ENCODE measurements at regions not wholly inside any gene's neighbourhood (a gene's known extent, or its start where the extent isn't known, plus 50 kb on each side); places are given as distances from the start of the nearest gene placed in this dataset.

DNA sequence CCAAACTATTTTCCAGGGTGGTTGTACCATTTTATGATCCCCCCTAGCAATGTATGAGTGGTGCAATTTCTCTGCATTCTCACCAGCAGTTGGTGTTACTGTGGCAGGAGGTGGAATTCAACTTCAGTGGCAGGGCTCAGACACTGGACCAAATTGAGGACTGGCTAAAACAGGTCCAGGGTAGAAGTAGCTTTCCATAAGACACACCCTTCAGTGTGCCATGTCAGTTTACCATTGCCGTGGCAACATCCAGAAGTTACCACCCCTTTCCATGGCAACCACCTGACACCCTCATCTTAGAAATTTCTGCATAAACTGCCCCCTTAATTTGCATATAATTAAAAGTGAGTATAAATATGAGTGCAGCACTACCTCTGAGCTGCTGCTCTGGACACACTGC is 180.7 kb upstream of the GGTLC1 start:
- DNase-seq (ENCODE audit: low read depth) = no peak

DNA sequence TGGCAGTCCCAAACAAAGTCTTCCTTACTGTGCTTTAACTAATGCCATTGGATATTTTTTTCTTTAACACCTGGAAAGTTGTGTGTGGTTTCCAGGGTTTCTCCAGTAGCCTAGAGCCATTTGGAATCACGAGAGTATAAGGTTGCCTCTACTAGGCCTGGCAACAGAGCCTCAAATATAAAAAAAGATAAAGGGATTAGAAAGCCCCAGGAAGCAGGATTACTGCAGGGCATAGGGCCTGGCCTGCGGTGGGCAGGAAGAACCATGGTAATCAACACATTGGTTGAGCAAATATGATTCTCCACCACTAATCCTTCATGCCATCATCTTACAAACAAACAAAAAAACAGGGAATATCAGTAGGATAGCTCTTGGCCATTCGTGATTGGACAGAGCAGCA is 177.8 kb upstream of the GGTLC1 start:
- no peak for DNase-seq (ENCODE audit: low read depth)

DNA sequence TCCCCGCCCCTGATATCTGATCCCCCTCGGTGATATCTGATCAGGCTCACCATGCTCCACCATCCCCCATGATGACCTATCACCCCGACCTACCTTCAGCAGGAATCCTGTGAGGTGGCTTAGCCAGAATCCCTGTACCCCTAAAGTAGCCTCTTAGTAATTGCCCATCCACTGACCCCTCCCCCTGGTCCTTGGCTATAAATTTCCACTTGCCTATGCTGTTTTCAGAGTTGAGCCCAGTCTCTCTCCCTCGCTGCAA is 177.5 kb upstream of the GGTLC1 start:
- no peak for DNase-seq (ENCODE audit: low read depth)

DNA sequence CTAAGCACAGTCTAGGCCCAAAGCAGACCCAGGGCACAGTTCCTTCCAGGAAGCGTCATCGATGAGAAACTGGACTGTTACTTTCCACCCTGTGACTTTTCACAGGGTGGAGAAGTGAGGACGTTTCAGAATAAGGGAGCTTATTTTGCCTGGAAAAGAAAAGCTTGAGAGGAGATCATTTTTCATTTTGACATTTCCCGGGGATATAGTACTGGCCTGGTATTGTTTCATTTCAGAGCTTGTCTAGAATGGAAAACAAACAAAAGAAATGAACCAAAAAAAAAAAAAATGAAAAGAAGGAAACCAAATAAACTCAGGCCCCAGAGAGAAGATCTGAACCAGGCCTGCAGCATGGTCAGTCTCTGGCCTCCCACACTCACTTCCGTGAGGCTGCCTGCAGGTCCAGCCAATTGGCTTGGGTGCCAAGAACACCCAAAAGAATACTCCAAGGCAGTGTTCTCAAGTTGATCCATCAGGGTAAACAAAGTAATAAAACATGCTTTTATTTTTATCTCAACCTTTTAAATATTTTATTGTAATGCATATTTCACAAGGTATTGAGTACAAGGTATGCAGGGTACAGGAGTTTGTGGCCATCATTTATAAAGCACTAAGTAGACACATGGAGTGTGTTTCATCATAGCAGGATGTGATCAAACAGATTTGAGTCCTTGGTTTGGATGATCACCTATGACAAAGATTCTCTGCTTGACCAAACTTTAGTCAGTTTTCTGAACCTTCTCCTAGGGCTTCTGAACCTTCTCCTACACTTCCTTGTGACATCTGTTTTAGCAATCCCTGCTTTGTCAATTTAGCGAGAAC is 176.9 kb upstream of the GGTLC1 start:
- no peak for DNase-seq (ENCODE audit: low read depth)

DNA sequence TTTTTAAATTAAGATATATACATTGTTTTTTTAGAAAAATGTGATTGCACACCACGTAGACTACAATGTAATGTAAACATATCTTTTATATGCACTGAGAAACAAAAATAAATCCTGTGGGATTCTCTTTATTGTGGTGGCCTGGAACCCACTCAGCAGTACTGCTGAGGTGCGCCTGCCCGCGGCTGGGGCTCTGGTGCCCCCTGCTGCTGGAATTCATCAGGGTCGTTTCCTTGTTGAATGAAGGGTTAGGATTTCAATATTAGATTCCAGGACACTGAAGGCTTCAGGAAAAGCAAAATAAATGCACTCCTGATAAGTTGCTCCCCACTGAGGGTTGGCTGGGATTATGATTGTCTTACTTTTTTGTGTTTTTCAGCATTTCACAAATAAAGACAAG is 175.8 kb upstream of the GGTLC1 start:
- DNase-seq (ENCODE audit: low read depth) = no peak

DNA sequence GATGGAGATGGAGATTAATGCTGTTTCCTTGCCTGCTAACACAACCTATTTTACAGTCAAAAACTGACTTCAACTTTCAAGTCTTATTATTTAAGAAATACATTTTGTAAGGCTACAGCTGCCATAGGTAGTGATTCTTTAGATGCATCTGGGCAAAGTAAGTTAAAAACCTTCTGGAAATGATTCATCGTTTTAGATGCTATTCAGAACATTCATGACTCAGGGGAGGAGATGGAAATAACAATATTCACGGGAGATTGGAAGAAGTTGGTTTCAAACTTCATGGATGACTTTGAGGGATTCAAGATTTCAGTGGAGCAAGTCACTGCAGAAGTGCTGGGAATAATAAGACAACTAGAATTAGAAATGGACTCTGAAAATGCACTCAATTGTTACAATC is 174.9 kb upstream of the GGTLC1 start:
- no peak for DNase-seq (ENCODE audit: low read depth)

DNA sequence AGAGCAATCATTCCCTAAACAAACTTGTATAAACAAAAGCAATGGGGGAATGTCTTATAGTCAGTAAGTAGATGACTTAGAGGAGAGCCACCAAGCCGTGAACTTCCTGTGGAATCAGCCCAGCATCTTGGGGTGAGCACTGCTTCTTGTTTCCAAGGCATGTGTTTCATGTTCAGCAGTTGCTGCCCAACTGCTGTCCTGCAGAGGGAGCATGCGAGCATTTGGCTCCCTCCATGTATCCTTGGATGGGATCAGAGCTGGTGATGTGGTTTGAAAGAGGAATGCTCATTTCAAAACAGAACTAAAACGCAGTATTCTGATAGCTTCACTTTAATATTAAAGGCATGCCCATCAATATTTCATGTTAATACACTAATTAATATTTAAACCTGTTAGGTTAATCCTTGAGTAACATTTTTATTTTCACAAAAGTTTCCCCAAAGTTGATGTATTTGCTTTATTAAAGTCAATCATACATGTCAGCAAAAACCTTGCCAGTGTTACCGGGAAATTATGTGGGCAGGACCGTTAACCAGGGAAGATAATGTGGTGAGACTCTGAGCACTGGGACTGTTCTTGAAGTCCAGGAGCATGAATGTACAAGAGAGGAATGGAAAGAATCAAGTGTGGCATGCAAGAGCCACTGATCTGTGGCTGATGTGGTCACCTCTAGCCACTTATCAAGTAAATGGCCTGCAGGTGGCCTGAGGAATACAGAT is 172.1 kb upstream of the GGTLC1 start:
- DNase-seq (ENCODE audit: low read depth) = no peak

DNA sequence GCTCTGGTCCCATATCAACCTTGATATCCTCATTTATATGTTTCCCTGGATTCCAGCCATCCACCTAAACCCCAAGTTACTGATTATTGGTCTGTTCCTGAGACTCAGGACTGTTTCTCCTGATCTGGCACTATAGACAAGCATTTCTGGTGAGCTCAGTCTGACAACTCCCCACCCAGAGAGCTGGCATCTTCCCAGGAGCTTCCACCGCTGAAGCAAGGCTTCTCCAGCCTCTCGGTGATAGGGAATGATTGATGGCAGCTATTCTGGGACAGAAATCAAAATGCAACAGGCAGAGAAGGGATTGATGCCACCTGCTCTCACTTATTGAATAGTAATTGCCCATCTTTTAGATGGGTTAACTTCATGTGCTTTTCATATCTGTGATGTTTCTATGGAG is 169.7 kb upstream of the GGTLC1 start:
- DNase-seq (ENCODE audit: low read depth) = no peak

DNA sequence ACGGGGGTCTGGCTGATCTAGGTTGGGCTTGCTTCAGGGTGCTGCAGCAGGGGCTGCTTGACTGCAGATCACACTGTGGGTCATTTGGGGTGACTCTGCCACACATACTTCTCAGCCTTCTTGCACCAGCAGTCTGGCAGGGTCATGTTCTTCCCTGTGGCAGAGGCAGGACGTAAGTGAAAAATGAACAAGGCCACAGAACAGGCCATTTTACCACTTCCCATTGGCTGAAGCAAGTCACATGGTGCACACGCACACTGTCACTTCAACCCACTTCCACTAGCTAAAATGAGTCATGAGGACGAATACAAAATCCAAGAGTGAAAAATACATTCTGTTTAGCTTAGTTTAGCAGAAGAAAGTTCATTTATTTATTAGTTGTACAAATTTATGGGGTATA is 168.6 kb upstream of the GGTLC1 start:
- DNase-seq (ENCODE audit: low read depth) = peak; percentile 10

DNA sequence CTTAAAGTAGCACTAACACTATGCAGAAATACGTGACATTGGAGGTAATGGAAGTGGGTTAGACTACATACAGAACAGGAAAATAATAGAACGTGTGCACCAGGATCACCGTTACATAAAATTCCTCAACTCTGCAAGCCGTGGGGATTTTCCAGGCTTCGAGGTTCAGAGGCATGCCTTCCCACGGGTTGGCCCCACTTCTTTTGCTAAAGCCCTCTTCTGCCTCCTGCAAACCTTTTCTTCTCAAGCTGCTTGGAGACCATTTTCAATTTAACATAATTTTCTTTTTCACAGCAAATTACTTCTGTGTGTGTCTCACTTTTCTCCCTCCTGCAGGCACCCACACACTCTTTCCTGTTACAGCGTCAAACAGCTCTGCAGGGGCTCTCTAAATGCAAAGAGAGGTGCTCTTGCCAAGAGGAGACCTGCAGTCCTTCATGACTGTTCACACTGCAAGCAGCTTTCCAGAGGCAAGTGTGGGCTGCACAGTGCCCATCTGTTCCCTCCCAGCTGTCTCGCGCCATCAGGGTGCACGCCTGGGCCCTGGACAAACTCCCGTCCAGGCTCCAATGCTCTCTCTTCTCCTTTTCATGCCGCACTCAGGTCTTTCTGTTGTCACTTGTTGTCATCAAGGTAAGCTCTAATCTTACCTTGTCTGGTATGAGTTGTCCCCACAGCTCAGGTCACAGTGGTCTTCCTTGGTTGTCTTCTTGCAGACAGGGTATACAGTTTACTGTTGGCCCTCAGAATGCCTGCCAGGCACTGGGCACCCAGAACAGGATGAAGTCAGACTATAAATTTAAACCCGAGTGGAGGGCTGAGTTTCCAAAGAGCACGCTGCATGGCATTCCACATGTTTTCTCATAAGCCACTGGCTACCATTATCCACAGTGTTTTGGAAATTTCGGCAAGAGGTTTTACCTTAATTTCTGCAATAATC is 164.8 kb upstream of the GGTLC1 start:
- no peak for DNase-seq (ENCODE audit: low read depth)

DNA sequence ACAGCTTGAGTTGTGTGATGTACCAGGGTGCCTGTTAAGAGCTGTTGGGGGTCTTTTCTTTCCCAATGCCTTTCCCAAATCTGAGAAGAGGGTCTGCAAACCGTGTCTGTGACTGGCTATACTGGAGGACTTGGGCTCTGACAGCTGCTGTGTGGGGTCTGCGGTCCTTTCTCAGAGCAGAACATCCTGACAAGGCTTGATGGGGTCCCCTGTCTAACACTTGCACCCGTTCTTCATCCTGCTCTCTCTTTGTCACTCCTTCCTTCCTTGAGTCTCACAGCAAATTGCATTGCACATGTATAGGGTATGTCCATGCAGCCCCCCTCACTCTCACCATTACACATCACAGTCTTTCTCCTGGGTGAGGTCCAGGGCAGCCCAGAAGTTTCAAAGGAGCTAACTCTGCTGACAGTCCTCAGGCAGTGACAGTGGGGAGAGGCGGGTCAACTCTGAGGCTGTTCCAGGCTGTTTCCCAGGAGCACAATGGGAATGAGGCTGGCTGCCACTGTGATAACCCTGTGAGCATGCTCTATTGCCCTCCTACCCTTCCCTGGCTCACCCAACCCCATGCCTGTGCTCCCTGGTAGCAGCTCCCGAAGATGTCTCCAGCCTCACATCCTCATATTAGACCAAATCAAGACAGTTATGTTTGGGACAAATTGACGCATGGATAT is 163.2 kb upstream of the GGTLC1 start:
- no peak for DNase-seq (ENCODE audit: low read depth)

DNA sequence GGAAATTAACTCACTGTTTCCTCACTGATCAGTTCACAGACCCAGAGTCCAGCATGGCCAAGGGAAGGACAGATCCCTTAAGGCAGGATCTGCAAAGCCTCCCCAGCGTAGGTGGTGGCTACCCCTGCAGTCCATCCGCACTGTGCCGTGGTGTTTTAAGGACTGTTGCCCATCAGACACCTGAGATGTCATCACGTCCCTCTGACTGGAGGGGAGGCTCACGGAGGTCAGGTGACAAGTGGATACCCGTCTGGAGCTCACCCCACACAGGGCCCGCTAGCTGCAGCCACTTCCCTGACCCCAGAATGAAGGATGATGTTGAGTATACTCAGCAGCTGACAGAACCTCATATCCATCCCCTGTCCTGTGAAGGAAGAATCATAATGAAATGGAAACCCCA is 161.8 kb upstream of the GGTLC1 start:
- no peak for DNase-seq (ENCODE audit: low read depth)

DNA sequence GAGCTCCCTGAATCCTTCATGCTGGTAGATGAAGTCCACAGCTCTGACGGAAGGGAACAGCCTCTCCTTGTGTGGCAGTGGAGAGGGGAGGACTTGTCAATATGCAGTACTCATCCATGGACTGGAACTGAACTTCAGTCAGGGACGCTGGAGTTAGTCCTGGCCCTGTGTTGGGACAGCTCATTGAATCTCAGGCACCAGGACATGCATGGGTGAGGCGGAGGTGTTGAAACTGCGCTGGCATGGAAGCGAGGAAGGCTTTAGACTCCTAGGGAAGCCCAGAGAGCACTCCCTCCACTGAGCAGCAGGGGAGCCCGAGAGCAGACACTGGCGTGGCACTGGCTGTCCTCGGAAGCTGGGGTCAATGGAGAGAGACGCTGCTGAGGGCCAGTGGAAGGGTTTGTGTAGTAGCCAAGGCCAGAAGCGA is 161.3 kb upstream of the GGTLC1 start:
- no peak for DNase-seq (ENCODE audit: low read depth)

DNA sequence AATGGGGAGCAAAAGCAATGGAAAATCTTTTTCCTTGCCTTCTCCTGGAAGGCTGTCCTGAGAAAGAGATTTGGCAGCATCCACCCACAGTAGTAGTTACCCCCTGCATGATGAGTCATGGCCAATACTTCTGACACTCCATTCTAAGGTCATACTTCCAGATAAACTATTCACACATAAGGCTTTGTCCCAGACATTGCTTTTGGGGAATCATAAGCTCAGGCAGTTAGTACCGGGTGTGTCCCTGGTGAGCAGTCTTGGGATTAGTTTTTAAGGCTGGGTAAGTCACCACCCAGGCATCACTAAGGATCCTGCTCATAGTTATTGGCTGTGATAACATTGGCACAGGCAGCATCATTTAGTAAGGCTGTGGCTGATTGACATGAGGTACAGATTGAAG is 160.6 kb upstream of the GGTLC1 start:
- DNase-seq (ENCODE audit: low read depth) = no peak

DNA sequence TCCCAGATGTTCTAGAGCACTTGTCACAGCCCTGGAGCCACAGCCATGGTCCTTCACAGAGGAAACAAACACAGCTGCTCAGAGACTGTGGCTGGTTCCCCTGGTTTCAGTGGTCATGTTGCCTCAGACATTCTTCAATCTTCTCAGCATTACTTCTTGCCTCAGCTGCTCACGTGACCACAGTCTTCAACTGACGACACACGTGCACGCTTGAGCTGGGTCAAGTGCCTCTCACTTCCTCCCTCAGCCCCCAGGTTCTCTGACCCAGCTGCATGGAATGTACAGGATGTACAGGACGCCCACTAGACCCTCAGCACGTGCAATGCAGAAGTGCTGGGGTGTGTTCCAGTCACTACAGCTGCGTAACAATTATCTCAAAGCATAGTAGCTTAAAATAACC is 159.8 kb upstream of the GGTLC1 start:
- DNase-seq (ENCODE audit: low read depth) = no peak

DNA sequence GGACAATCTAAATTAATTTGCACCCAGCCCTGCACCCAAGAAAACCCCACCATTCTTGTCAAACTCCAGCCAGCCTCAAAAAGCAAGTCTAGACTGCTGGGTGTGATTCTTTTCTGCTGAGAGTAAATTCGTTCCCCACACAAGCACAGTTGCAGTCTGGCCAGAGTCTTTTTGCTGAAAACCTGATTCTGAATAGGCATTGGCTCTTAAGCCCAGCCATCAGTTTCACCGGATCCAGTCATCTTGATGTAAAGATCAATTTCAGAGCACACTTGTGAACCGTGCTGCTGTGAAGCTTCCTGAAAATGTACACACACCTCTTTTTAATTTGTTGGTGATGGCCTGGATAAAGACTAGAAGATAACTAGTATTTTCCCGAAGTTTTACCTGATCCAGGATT is 159.4 kb upstream of the GGTLC1 start:
- DNase-seq (ENCODE audit: low read depth) = no peak

DNA sequence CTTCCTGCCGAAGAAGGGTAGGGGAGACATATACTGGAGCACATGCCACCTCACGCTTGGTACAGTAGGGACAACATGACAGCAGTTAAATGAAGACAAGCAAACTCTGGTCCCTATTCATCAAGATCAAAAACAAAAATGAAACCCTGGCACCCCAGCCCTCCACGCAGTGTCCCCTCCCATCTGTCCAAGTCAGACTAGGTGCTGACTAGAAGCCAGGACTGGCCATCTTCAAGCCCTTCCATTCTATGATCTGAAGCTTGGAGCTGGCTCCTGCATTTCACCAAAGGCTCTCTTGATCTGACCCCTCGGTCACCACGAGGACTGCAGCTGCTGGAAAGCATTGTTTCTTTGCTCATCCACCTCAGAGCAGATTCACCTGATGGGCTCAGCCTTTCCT is 158.9 kb upstream of the GGTLC1 start:
- DNase-seq (ENCODE audit: low read depth) = no peak

DNA sequence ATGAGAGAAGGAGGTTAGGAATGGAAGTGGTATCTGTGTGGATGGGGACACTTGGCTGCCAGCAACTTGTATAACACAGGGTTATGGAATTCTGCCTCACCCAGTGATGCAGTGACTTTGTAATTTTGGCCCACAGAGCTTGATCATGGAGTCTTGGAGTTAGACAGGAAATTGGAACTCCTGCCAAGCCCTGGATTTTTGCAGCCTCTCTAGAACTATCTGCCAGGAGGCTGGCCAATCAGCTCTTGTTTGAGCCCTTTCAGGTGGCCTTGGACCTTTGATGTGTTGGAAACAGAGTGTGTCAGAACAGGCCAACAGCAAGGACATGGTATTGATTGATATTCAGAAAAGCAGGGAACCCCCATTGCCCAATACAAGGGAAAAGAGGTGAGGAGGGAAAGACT is 157.7 kb upstream of the GGTLC1 start:
- DNase-seq (ENCODE audit: low read depth) = no peak

DNA sequence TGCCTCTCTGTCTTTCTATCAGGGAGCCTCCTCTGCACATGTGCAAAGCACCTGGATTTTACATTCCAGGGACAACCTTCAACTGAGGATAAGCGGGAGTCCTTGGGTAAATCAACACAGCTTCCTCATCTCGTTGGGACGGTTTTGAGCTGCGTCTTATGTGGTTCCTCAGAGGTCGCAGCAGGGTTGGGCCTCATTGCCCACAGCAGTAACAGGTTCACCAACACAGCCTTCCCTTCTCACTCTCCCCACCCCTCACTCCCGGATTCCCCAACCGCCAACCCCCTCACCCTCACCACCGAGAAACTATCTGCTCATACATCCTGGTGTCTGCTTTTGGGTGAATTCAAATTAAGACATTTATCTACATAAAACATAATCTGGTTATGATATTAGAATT is 155.8 kb upstream of the GGTLC1 start:
- no peak for DNase-seq (ENCODE audit: low read depth)

DNA sequence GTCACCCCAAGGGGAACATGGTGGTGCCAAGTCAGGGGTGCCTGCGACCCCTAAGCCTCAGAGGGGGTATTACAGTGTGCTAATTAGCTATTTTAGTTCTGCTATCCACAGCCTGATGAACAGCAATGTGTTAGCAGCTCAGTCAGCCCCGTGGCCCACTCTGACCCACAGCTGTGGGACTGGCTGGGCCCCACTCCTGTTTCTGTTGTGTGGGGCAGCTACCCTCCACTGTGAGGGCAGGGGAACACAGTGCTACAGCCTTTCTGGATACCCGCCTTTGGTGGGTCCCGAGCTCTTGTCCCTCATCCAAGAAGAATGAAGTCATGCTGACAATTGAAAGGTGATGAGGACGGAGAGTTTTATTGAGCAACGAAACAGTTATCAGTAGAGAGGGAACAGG is 152.5 kb upstream of the GGTLC1 start:
- DNase-seq (ENCODE audit: low read depth) = no peak

DNA sequence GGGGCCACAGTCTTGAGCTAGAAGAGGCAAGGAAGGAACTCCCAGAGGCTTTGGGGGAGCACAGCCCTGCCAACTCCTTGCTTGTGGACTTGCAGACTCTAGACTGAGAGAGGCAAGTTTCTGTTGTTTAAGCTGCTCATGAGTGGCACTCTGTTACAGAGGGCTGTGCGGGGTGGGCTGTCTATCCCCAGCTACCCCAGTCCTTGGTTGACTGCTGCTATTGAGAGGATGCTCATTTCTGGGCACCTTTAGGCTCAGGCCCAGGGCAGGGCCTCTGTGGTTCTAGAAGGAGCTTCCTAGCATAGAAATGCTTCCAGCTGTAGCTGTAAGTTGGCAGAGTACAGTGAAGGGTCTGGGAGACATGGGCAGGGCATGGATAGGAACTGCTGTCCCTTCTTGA is 151.3 kb upstream of the GGTLC1 start:
- no peak for DNase-seq (ENCODE audit: low read depth)

DNA sequence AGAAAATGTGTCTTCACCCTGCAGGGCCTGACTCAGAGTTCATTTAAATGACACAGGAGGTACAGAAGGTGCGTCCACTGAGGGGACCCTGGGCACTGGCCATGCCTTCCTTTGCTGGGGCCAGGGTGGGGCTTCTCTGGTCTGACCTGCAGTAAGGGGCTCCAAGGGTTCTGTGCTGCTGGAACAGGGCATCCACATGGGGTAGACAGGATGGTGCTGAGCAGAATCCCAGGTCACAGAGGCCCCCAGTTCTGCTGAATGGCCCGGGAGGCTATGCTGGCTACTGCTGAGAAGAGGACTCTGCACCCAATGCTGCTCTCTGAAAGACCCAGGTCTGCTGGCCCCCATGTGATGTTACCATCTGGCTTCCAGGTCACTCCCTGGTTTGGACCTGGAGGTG is 150.4 kb upstream of the GGTLC1 start:
- DNase-seq (ENCODE audit: low read depth) = no peak

Measured in stimulated activated CD8-positive, alpha-beta memory T cell treated with anti-CD3 and anti-CD28 coated beads, Interleukin-12 subunit alpha, Interleukin-12 subunit beta, amount 100 ng/mL, for 1 hour (primary cell).